ENCODE measurements at regions not wholly inside any gene's neighbourhood (a gene's known extent, or its start where the extent isn't known, plus 50 kb on each side); places are given as distances from the start of the nearest gene placed in this dataset.

DNA sequence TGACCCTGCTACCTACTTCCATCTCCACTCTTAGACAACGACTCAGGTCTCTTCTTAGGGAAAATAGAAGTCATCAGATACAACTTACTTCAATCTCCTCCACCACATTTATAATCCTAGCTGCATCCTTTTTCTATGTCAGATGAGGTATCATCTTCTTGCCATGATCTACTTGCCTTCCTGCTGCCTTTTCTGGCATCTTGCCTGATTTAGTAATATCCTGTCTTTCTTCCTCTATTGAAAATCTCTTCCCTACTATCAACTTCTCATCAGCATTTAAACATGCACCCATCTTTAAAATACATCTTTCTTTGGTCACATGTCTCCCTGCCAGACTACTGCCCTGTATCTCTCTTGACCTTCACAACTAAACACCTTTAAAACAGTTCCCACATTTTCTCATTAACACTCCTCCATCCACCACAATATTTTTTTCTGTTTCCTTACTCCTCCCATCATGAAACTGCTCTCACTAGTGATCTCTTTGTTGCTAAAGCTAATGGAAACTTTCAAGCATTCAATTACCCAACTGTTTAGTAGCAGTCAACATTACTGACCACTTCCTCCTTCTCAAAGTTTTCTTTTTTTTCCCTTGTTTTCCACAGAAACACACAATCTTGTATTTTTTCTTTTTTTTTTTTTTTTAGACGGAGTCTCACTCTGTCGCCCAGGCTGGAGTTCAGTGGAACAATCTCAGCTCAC is 100.8 kb upstream of the CXorf66 start (continued):
- no peak for TF ChIP-seq ZNF398 (CRISPR knock-in tag; IDR thresholded peaks at IDR 0.05)

GRCh38 chrX:140064993-140065392 is 99.7 kb upstream of the CXorf66 start:
- ATAC-seq (no peak), FAIRE-seq (no peak), DNase-seq (ENCODE audit: extremely low read depth in 1 of 4, low spot score in 3 of 4) (no peak)
- no peak overlapping the region for H3K4me3 ChIP-seq
- BruUV-seq (replicated peaks), result no TSS peak
- WGBS (ENCODE audit: insufficient coverage, low coverage, missing lambda C conversion rate), result 0% methylated on average over 4 of the region's 4 CpGs
- H3K27me3 ChIP-seq (ENCODE audit: control insufficient read depth in 2 of 2, insufficient read depth in 2 of 2, low read length in 2 of 2), result no peaks in the 10 kb centered on the region
- H4K20me1 ChIP-seq (replicated peaks; ENCODE audit: control insufficient read depth, insufficient read depth, low read length), result no peaks in the 10 kb centered on the region
- H3K27ac ChIP-seq (ENCODE audit: extremely low read depth, low read depth, low read length), result no peak overlapping the region
- intact Hi-C loops (cut with micrococcal nuclease) (no loop called here), in situ Hi-C loops (cut with MboI) (no loop called here)
- CTCF ChIA-PET (ENCODE audit: low intra/inter-chr PET ratio), result no interaction called here
- H3K9me3 ChIP-seq (replicated peaks; ENCODE audit: control insufficient read depth, insufficient read depth, low read depth, low read length), result no peaks in the 10 kb centered on the region
- H3K36me3 ChIP-seq (ENCODE audit: control insufficient read depth, insufficient read depth, low read length), result no peaks in the 10 kb centered on the region
- no peaks in the 10 kb centered on the region for H3K4me1 ChIP-seq (replicated peaks in 1 of 2; ENCODE audit: control insufficient read depth in 2 of 2, insufficient read depth in 2 of 2, low read length in 2 of 2)
- no peaks in the 10 kb centered on the region for H3K79me2 ChIP-seq (ENCODE audit: control insufficient read depth, insufficient read depth, low read length)
- H2AFZ ChIP-seq (ENCODE audit: low read depth, low read length), result no peak overlapping the region
- no peak overlapping the region for H3K9ac ChIP-seq (ENCODE audit: insufficient read depth in 1 of 2, low read depth in 2 of 2, low read length in 2 of 2)
- POLR2A ChIA-PET, result interaction anchor here (0.6 kb wide), 1 partner anchor 27 kb away, joined by 3 read pairs; no protein-coding TSS in a partner anchor
- no peaks in the 10 kb centered on the region for H3K9me1 ChIP-seq (ENCODE audit: control insufficient read depth, insufficient read depth, low read length)
- no peak overlapping the region for H3K4me2 ChIP-seq (ENCODE audit: insufficient read depth, low read length)
- TF ChIP-seq TFAM (CRISPR knock-in tag; conservative IDR thresholded peaks at IDR 0.05) (no peak), ZNF445 (CRISPR knock-in tag; IDR thresholded peaks at IDR 0.05; ENCODE audit: low read depth) (no peak), GTF2B (IDR thresholded peaks at IDR 0.05; ENCODE audit: extremely low read depth, insufficient read length) (no peak), SRSF1 (IDR thresholded peaks at IDR 0.05; ENCODE audit: low read depth, low read length) (no peak)
- TF ChIP-seq, protein P1, sequence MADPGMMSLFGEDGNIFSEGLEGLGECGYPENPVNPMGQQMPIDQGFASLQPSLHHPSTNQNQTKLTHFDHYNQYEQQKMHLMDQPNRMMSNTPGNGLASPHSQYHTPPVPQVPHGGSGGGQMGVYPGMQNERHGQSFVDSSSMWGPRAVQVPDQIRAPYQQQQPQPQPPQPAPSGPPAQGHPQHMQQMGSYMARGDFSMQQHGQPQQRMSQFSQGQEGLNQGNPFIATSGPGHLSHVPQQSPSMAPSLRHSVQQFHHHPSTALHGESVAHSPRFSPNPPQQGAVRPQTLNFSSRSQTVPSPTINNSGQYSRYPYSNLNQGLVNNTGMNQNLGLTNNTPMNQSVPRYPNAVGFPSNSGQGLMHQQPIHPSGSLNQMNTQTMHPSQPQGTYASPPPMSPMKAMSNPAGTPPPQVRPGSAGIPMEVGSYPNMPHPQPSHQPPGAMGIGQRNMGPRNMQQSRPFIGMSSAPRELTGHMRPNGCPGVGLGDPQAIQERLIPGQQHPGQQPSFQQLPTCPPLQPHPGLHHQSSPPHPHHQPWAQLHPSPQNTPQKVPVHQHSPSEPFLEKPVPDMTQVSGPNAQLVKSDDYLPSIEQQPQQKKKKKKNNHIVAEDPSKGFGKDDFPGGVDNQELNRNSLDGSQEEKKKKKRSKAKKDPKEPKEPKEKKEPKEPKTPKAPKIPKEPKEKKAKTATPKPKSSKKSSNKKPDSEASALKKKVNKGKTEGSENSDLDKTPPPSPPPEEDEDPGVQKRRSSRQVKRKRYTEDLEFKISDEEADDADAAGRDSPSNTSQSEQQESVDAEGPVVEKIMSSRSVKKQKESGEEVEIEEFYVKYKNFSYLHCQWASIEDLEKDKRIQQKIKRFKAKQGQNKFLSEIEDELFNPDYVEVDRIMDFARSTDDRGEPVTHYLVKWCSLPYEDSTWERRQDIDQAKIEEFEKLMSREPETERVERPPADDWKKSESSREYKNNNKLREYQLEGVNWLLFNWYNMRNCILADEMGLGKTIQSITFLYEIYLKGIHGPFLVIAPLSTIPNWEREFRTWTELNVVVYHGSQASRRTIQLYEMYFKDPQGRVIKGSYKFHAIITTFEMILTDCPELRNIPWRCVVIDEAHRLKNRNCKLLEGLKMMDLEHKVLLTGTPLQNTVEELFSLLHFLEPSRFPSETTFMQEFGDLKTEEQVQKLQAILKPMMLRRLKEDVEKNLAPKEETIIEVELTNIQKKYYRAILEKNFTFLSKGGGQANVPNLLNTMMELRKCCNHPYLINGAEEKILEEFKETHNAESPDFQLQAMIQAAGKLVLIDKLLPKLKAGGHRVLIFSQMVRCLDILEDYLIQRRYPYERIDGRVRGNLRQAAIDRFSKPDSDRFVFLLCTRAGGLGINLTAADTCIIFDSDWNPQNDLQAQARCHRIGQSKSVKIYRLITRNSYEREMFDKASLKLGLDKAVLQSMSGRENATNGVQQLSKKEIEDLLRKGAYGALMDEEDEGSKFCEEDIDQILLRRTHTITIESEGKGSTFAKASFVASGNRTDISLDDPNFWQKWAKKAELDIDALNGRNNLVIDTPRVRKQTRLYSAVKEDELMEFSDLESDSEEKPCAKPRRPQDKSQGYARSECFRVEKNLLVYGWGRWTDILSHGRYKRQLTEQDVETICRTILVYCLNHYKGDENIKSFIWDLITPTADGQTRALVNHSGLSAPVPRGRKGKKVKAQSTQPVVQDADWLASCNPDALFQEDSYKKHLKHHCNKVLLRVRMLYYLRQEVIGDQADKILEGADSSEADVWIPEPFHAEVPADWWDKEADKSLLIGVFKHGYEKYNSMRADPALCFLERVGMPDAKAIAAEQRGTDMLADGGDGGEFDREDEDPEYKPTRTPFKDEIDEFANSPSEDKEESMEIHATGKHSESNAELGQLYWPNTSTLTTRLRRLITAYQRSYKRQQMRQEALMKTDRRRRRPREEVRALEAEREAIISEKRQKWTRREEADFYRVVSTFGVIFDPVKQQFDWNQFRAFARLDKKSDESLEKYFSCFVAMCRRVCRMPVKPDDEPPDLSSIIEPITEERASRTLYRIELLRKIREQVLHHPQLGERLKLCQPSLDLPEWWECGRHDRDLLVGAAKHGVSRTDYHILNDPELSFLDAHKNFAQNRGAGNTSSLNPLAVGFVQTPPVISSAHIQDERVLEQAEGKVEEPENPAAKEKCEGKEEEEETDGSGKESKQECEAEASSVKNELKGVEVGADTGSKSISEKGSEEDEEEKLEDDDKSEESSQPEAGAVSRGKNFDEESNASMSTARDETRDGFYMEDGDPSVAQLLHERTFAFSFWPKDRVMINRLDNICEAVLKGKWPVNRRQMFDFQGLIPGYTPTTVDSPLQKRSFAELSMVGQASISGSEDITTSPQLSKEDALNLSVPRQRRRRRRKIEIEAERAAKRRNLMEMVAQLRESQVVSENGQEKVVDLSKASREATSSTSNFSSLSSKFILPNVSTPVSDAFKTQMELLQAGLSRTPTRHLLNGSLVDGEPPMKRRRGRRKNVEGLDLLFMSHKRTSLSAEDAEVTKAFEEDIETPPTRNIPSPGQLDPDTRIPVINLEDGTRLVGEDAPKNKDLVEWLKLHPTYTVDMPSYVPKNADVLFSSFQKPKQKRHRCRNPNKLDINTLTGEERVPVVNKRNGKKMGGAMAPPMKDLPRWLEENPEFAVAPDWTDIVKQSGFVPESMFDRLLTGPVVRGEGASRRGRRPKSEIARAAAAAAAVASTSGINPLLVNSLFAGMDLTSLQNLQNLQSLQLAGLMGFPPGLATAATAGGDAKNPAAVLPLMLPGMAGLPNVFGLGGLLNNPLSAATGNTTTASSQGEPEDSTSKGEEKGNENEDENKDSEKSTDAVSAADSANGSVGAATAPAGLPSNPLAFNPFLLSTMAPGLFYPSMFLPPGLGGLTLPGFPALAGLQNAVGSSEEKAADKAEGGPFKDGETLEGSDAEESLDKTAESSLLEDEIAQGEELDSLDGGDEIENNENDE (IDR thresholded peaks at IDR 0.05; ENCODE audit: low read depth, low read length), result no peak
